ENCODE measurements at regions not wholly inside any gene's neighbourhood (a gene's known extent, or its start where the extent isn't known, plus 50 kb on each side); places are given as distances from the start of the nearest gene placed in this dataset.

GRCh38 chr11:80816454-80816847 is 1375.6 kb upstream of the TENM4 start:
- DNase-seq, result no peak
- no peaks in the 10 kb centered on the region for H3K27me3 Mint-ChIP-seq (ENCODE audit: low read depth)
- peaks cover 4% of the 10 kb centered on the region for H3K9me3 Mint-ChIP-seq
- H3K36me3 Mint-ChIP-seq (ENCODE audit: low read depth), result no peaks in the 10 kb centered on the region
- H3K4me3 Mint-ChIP-seq, result no peak overlapping the region
- no peak overlapping the region for H3K27ac Mint-ChIP-seq
- H3K4me1 Mint-ChIP-seq (ENCODE audit: low read depth), result no peaks in the 10 kb centered on the region
- intact Hi-C loops (cut with micrococcal nuclease), result no loop called here
- CTCF ChIA-PET, result no interaction called here

DNA sequence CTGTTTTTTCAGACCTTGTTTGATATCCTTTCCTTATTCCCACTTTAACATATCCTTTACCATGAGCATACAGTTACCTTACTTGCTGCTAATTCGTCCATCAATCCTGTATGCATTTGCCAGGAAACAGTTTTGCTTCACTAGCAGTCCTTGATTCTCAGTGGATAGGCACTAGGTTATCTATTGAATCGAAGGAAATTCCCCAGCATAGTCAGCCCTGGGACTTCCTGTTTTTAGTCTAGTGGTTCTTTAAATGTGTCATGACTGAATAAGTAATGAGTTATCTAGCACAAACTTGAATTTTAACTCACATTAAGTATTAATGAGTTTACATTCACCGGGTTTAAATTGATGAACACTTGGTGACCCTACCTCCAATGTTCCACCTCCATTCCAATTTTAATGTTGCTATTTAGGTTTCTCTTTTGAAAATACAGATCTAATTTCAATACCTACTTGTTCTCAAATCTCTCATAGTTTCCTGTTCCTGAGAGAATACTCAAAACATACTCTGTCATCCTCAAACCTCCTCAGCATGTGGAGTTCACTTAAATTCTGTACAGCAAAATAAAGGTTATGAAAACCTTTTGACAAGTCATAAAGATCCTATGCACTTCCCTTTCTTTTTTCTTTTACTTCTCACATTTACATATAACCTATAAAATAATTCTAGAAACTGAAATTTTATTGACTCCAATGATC is 1375.1 kb upstream of the TENM4 start:
- no peaks in the 10 kb centered on the region for H3K4me1 Mint-ChIP-seq (ENCODE audit: low read depth)
- H3K36me3 Mint-ChIP-seq (ENCODE audit: low read depth), result no peaks in the 10 kb centered on the region
- intact Hi-C loops (cut with micrococcal nuclease), result no loop called here
- DNase-seq, result no peak
- H3K4me3 Mint-ChIP-seq, result no peak overlapping the region
- no peaks in the 10 kb centered on the region for H3K27me3 Mint-ChIP-seq (ENCODE audit: low read depth)
- H3K9me3 Mint-ChIP-seq, result peaks cover 4% of the 10 kb centered on the region
- H3K27ac Mint-ChIP-seq, result no peak overlapping the region
- CTCF ChIA-PET, result no interaction called here

DNA sequence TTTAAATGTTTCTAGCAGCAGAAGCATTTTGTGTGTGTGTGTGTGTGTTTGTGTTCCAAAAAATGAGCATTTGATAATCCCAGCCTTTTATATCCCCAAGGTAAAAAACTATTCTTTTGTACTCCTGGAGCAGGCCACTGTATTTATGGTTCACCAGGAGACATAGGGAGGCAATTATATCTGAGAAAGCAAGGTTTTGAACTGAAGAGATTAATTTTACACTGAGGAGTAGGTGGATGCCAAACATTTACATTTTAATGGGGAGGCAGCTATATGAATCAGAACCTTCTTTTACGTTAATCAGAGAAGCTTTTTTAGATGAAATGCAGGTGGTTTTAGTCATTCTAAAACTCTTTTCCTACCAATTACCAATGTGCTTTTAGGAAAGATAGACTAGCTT is 1374.0 kb upstream of the TENM4 start:
- Mint-ChIP-seq H3K36me3 (ENCODE audit: low read depth) (no peaks in the 10 kb centered on the region), H3K4me3 (no peak overlapping the region), H3K27me3 (ENCODE audit: low read depth) (no peaks in the 10 kb centered on the region), H3K9me3 (peaks cover 4% of the 10 kb centered on the region), H3K27ac (no peak overlapping the region), H3K4me1 (ENCODE audit: low read depth) (no peaks in the 10 kb centered on the region)
- intact Hi-C loops (cut with micrococcal nuclease), result no loop called here
- CTCF ChIA-PET, result no interaction called here
- DNase-seq, result no peak

DNA sequence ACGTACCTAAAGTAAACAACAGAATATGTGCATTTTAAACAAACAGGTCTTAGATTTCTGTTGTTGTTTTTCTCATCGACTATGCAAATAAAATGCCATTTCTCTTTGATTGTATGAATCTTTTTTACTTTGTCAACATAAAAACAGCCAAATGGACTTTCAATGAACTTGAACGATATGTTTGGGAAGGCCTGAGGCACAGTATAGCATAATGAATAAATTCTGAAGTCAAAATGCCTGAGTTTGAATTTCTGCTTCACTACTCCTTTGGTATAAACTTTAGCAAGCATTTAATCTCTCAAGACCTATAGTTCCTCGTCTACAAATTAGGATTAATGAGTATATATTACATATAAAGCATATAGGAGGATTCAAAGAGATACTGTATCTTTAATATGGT is 1369.9 kb upstream of the TENM4 start:
- intact Hi-C loops (cut with micrococcal nuclease), result no loop called here
- H3K27me3 Mint-ChIP-seq (ENCODE audit: low read depth), result no peaks in the 10 kb centered on the region
- H3K9me3 Mint-ChIP-seq, result peaks cover 1% of the 10 kb centered on the region
- no peaks in the 10 kb centered on the region for H3K4me1 Mint-ChIP-seq (ENCODE audit: low read depth)
- CTCF ChIA-PET, result no interaction called here
- H3K27ac Mint-ChIP-seq, result no peak overlapping the region
- H3K4me3 Mint-ChIP-seq, result no peak overlapping the region
- H3K36me3 Mint-ChIP-seq (ENCODE audit: low read depth), result no peaks in the 10 kb centered on the region
- DNase-seq, result no peak

GRCh38 chr11:80798174-80798573 is 1357.3 kb upstream of the TENM4 start:
- intact Hi-C loops (cut with micrococcal nuclease), result no loop called here
- Mint-ChIP-seq H3K4me1 (ENCODE audit: low read depth) (no peaks in the 10 kb centered on the region), H3K9me3 (peaks cover 26% of the 10 kb centered on the region), H3K36me3 (ENCODE audit: low read depth) (no peaks in the 10 kb centered on the region), H3K27ac (no peak overlapping the region), H3K27me3 (ENCODE audit: low read depth) (no peaks in the 10 kb centered on the region), H3K4me3 (no peak overlapping the region)
- no peak for DNase-seq
- CTCF ChIA-PET, result no interaction called here

DNA sequence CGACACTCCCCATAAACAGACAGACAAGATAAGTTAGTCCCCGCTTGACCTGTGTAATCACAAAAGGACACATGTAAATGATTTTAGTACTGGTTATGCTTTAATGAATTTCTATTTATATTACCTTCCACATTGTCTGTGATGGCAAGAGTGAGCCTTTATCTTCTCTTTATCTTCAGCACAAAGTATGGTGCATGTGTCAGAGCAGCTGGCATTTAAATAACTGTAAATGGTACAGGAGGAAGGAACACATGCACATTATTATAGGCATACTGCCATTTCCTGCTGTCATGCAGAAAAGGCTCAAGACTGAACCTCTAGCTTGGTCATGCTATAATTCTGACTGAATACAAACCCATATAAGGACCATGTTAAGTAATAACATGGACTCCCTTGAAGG is 1342.7 kb upstream of the TENM4 start:
- no peak overlapping the region for H3K27ac Mint-ChIP-seq
- H3K4me3 Mint-ChIP-seq, result no peak overlapping the region
- no peak for DNase-seq
- no peaks in the 10 kb centered on the region for H3K27me3 Mint-ChIP-seq (ENCODE audit: low read depth)
- no peaks in the 10 kb centered on the region for H3K4me1 Mint-ChIP-seq (ENCODE audit: low read depth)
- intact Hi-C loops (cut with micrococcal nuclease), result no loop called here
- H3K36me3 Mint-ChIP-seq (ENCODE audit: low read depth), result no peaks in the 10 kb centered on the region
- peaks cover 6% of the 10 kb centered on the region for H3K9me3 Mint-ChIP-seq
- CTCF ChIA-PET, result no interaction called here

DNA sequence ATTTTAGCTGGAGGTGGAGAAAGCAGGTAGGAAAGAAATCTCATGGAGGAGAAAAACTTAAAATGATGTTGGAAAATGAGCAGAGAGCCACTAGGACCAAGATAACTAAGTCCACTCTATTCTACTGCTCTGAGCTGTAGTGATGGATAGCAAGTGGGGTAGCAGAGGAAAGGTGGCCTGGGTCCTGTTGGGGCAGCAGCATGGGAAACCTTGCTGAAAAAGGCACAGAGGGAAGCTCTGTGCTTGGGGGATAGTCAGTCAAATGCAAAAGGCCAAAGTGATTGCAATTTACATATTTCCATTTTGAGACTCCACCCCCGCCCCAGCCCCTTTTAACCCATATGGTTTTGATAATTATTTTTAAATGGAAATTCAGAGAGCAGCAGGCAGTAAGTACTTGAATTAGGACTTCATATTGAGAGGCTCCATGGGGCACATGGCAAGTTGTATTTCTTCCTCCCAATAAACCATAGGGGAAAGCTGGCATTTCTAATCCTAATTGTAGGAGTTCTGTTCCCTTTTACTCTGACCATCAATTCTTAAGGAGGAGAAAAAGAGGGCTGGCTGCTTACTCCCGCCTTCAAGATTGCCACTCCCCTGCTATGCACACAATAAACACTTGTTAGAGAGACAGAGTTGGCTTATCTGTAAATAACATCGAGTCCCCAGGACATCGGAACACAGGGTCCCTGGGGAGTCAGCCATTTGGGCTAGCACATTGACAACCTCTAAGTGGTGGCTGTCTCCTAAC is 1341.5 kb upstream of the TENM4 start:
- H3K27me3 Mint-ChIP-seq (ENCODE audit: low read depth), result no peaks in the 10 kb centered on the region
- intact Hi-C loops (cut with micrococcal nuclease), result no loop called here
- no peaks in the 10 kb centered on the region for H3K4me1 Mint-ChIP-seq (ENCODE audit: low read depth)
- peaks cover 5% of the 10 kb centered on the region for H3K9me3 Mint-ChIP-seq
- CTCF ChIA-PET, result no interaction called here
- no peaks in the 10 kb centered on the region for H3K36me3 Mint-ChIP-seq (ENCODE audit: low read depth)
- no peak overlapping the region for H3K4me3 Mint-ChIP-seq
- no peak for DNase-seq
- no peak overlapping the region for H3K27ac Mint-ChIP-seq

DNA sequence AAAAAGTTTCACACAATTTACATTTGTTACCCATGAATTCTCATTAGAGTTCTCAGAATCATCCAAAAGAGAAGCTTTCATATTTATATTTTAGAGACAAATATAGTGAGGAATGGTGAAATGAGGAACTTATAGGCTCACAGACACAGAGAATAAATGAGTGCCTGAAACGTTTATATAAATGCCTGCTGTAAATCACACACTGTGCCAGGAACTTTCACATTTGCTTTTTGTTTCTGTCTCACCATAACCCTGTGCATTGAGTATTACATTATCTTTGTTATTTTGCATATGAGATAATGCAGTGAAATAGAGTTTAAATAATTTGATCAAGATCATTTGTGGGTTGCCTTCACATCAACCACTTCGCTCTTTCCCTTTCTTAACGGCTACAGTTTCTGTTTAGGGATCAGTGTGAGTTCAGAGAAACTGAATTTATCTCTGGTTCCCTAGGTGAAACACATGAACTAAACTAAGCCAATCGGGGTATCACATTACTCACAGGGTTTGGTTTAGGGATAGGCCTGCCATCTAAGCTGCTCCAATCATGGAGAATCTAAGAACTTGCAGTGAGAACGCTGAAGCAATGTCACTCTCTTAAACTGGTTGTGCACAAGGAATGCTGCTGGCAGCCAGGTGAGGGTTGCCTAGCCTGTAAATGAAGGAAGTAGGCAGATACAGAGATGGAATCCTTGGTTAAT is 1339.2 kb upstream of the TENM4 start:
- H3K9me3 Mint-ChIP-seq, result peaks cover 3% of the 10 kb centered on the region
- intact Hi-C loops (cut with micrococcal nuclease), result no loop called here
- DNase-seq, result no peak
- CTCF ChIA-PET, result no interaction called here
- no peak overlapping the region for H3K27ac Mint-ChIP-seq
- no peaks in the 10 kb centered on the region for H3K27me3 Mint-ChIP-seq (ENCODE audit: low read depth)
- H3K4me3 Mint-ChIP-seq, result no peak overlapping the region
- no peaks in the 10 kb centered on the region for H3K36me3 Mint-ChIP-seq (ENCODE audit: low read depth)
- no peaks in the 10 kb centered on the region for H3K4me1 Mint-ChIP-seq (ENCODE audit: low read depth)

DNA sequence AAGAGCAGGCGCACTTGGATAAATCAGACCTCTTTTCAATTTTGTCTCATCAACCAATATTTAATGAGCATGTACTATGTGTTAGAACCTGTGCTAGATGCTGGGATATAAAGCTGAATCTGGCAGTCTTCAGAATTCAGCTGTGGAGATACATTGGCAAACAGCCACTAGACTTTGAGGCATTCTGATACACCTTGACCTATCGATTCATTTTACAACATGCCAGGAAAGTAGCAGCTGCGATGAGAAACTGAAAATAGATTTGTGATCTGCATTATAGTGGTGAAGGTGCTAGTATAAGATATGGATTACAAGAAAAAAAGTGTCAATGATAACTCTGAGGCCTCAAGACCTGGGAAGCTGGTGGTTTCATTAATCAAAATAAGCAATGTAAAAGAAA is 1338.1 kb upstream of the TENM4 start:
- intact Hi-C loops (cut with micrococcal nuclease), result no loop called here
- H3K4me3 Mint-ChIP-seq, result no peak overlapping the region
- CTCF ChIA-PET, result interaction anchor here (0.5 kb wide), 1 partner anchor 70 kb away, joined by 3 read pairs; no protein-coding TSS in a partner anchor
- no peaks in the 10 kb centered on the region for H3K27me3 Mint-ChIP-seq (ENCODE audit: low read depth)
- H3K9me3 Mint-ChIP-seq, result peaks cover 3% of the 10 kb centered on the region
- no peak overlapping the region for H3K27ac Mint-ChIP-seq
- no peaks in the 10 kb centered on the region for H3K36me3 Mint-ChIP-seq (ENCODE audit: low read depth)
- no peaks in the 10 kb centered on the region for H3K4me1 Mint-ChIP-seq (ENCODE audit: low read depth)
- no peak for DNase-seq

DNA sequence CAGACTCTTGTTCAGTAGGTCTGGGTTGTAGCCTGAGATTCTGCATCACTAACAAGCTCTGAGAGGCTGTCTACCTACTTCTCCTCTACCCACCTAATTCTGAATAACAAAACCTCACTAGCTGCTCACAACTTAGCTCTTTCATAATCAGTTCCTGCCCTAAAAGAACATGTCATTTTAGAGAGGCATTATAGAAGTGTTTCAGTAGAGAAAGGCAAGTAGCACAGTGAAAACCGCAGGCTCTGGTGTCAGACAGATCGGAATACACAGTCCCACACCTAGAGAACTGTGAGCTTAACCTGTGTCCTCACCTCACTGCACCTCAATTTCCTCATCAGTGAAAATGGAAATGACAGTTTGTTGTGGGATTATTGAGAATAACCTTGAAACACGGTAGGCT is 1337.6 kb upstream of the TENM4 start:
- no peak overlapping the region for H3K4me3 Mint-ChIP-seq
- no peaks in the 10 kb centered on the region for H3K27me3 Mint-ChIP-seq (ENCODE audit: low read depth)
- no peaks in the 10 kb centered on the region for H3K36me3 Mint-ChIP-seq (ENCODE audit: low read depth)
- DNase-seq, result no peak
- no peak overlapping the region for H3K27ac Mint-ChIP-seq
- peaks cover 3% of the 10 kb centered on the region for H3K9me3 Mint-ChIP-seq
- no peaks in the 10 kb centered on the region for H3K4me1 Mint-ChIP-seq (ENCODE audit: low read depth)
- CTCF ChIA-PET, result interaction anchor here (0.5 kb wide), 1 partner anchor 69 kb away, joined by 3 read pairs; no protein-coding TSS in a partner anchor
- intact Hi-C loops (cut with micrococcal nuclease), result no loop called here

- H3K9me3 Mint-ChIP-seq, result peaks cover 3% of the 10 kb centered on the region
- intact Hi-C loops (cut with micrococcal nuclease), result no loop called here
- CTCF ChIA-PET, result no interaction called here
- no peaks in the 10 kb centered on the region for H3K27me3 Mint-ChIP-seq (ENCODE audit: low read depth)
- H3K27ac Mint-ChIP-seq, result no peak overlapping the region
- no peak overlapping the region for H3K4me3 Mint-ChIP-seq
- H3K36me3 Mint-ChIP-seq (ENCODE audit: low read depth), result no peaks in the 10 kb centered on the region
- H3K4me1 Mint-ChIP-seq (ENCODE audit: low read depth), result no peaks in the 10 kb centered on the region
- no peak for DNase-seq
These were observed 1333.1 kb upstream of the TENM4 start for GRCh38 chr11:80773919-80774318.

DNA sequence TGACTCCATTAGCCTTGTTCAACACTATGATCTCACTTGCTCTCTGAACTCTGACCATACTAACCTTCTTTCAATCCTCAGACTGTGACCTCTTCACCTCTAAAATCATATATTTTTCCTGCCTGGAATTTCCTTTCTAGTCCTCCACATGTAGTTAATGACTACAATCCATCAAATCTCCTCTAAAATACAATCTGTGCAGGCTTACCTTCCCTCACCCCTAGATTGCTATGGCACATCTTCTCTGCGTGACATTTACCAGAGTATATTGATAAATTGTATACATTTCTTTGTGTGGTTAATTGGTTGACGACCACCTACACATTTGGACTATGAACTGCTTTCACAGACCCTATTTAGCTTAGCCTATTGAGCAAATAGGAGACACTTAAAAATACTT is 1330.2 kb upstream of the TENM4 start:
- no peaks in the 10 kb centered on the region for H3K4me1 Mint-ChIP-seq (ENCODE audit: low read depth)

DNA sequence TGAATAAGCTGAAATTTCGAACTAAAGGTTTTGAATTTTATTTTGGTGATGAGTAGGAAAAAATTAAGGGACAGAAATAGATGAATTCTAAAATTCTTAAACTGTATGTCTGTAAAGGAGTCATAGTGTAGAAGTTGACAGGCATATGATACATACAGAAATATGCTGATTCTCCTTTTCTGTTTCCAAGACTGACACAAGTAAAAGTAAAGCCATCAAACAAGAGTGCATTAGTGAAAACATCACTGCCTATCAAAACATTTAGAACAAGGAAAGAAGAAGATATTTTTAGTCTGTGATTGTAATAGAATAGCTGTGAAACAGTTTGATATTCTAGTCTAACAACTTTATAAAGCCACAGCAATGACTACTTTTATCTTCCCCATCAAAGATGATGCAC is 1318.0 kb upstream of the TENM4 start:
- intact Hi-C loops (cut with micrococcal nuclease), result no loop called here
- no peaks in the 10 kb centered on the region for H3K36me3 Mint-ChIP-seq (ENCODE audit: low read depth)
- H3K27ac Mint-ChIP-seq, result no peak overlapping the region
- H3K4me1 Mint-ChIP-seq (ENCODE audit: low read depth), result no peaks in the 10 kb centered on the region
- H3K9me3 Mint-ChIP-seq, result peaks cover 6% of the 10 kb centered on the region
- H3K27me3 Mint-ChIP-seq (ENCODE audit: low read depth), result no peaks in the 10 kb centered on the region
- no peak for DNase-seq
- H3K4me3 Mint-ChIP-seq, result no peak overlapping the region
- CTCF ChIA-PET, result no interaction called here

More for the DNA sequence above, 1330.2 kb upstream of the TENM4 start:
- intact Hi-C loops (cut with micrococcal nuclease), result no loop called here
- no peak for DNase-seq
- no peak overlapping the region for H3K27ac Mint-ChIP-seq
- H3K27me3 Mint-ChIP-seq (ENCODE audit: low read depth), result no peaks in the 10 kb centered on the region
- H3K4me3 Mint-ChIP-seq, result no peak overlapping the region
- peaks cover 3% of the 10 kb centered on the region for H3K9me3 Mint-ChIP-seq
- CTCF ChIA-PET, result no interaction called here
- no peaks in the 10 kb centered on the region for H3K36me3 Mint-ChIP-seq (ENCODE audit: low read depth)
